IPS-18a (cell line): ENCODE measurements at regions not wholly inside any gene's neighbourhood (a gene's known extent, or its start where the extent isn't known, plus 50 kb on each side); places are given as distances from the start of the nearest gene placed in this dataset.
"Not testable (repeated sequence)": the region's sequence is repeated elsewhere in the genome, so short reads cannot be mapped to it uniquely, and the experiment has no call there.

ENCODE experiments used
- H3K27ac ChIP-seq: one replicate; pipeline ENCODE4 v1.5.1; 2013; ENCODE audit warnings: low read length
- H3K27me3 ChIP-seq: one replicate; pipeline ENCODE4 v1.6.1; 2013; ENCODE audit warnings: mild to moderate bottlenecking, low read length; ENCODE audit not compliant: control insufficient read depth, insufficient read depth
- H3K36me3 ChIP-seq: one replicate; pipeline ENCODE4 v1.6.1; 2013; ENCODE audit warnings: low read depth, low read length; ENCODE audit not compliant: control insufficient read depth
- H3K4me1 ChIP-seq: one replicate; pipeline ENCODE4 v1.6.1; 2013; ENCODE audit warnings: low read depth, low read length; ENCODE audit not compliant: control insufficient read depth
- H3K4me3 ChIP-seq: one replicate; pipeline ENCODE4 v1.5.1; 2013; ENCODE audit warnings: low read length
- H3K9ac ChIP-seq: one replicate; pipeline ENCODE4 v1.6.1; 2013; ENCODE audit warnings: mild to moderate bottlenecking, low read length, moderate library complexity
- H3K9me3 ChIP-seq: one replicate; pipeline ENCODE4 v1.6.1; 2013; ENCODE audit warnings: low read depth, low read length; ENCODE audit not compliant: control insufficient read depth

- H3K27ac ChIP-seq, H3K9me3 ChIP-seq, H3K9ac ChIP-seq, H3K36me3 ChIP-seq, H3K27me3 ChIP-seq, H3K4me3 ChIP-seq, H3K4me1 ChIP-seq: not testable (repeated sequence)
These were observed 951.0 kb upstream of the C9orf72 start for GRCh38 chr9:28524309-28524708.

GRCh38 chr9:28528049-28528448 is 954.8 kb upstream of the C9orf72 start:
- Histone ChIP-seq H3K4me1 (peaks cover 10% of the 10 kb centered on the region), H3K9me3 (no peaks in the 10 kb centered on the region), H3K36me3 (no peaks in the 10 kb centered on the region), H3K27me3 (no peaks in the 10 kb centered on the region), H3K4me3 (no peak overlapping the region), H3K9ac (no peak overlapping the region), H3K27ac (no peak overlapping the region)

- H3K9me3 ChIP-seq = no peaks in the 10 kb centered on the region
- H3K27me3 ChIP-seq = no peaks in the 10 kb centered on the region
- H3K27ac ChIP-seq = no peak overlapping the region
- H3K4me1 ChIP-seq = no peaks in the 10 kb centered on the region
- H3K4me3 ChIP-seq = no peak overlapping the region
- H3K9ac ChIP-seq = no peak overlapping the region
- H3K36me3 ChIP-seq = no peaks in the 10 kb centered on the region
These were observed 964.9 kb upstream of the C9orf72 start for GRCh38 chr9:28538132-28538531.

GRCh38 chr9:28539434-28540070 is 966.3 kb upstream of the C9orf72 start:
- Histone ChIP-seq H3K4me1 (no peaks in the 10 kb centered on the region), H3K9me3 (no peaks in the 10 kb centered on the region), H3K27ac (no peak overlapping the region), H3K27me3 (no peaks in the 10 kb centered on the region), H3K4me3 (no peak overlapping the region), H3K9ac (no peak overlapping the region), H3K36me3 (no peaks in the 10 kb centered on the region)

GRCh38 chr9:28542928-28543327 is 969.6 kb upstream of the C9orf72 start:
- no peak overlapping the region for H3K4me3 ChIP-seq
- H3K27ac ChIP-seq = no peak overlapping the region
- H3K4me1 ChIP-seq = no peaks in the 10 kb centered on the region
- no peaks in the 10 kb centered on the region for H3K27me3 ChIP-seq
- no peak overlapping the region for H3K9ac ChIP-seq
- no peaks in the 10 kb centered on the region for H3K9me3 ChIP-seq
- no peaks in the 10 kb centered on the region for H3K36me3 ChIP-seq

- H3K36me3 ChIP-seq = no peaks in the 10 kb centered on the region
- no peaks in the 10 kb centered on the region for H3K4me1 ChIP-seq
- no peaks in the 10 kb centered on the region for H3K9me3 ChIP-seq
- H3K9ac ChIP-seq = no peak overlapping the region
- no peaks in the 10 kb centered on the region for H3K27me3 ChIP-seq
- no peak overlapping the region for H3K4me3 ChIP-seq
- H3K27ac ChIP-seq = no peak overlapping the region
These were observed 974.2 kb upstream of the C9orf72 start for GRCh38 chr9:28547527-28547926.

GRCh38 chr9:28563291-28563934 is 990.1 kb upstream of the C9orf72 start:
- Histone ChIP-seq H3K4me1 (peaks cover 6% of the 10 kb centered on the region), H3K27me3 (no peaks in the 10 kb centered on the region), H3K27ac (no peak overlapping the region)

GRCh38 chr9:28583832-28584231 is 1010.6 kb upstream of the C9orf72 start:
- no peaks in the 10 kb centered on the region for H3K27me3 ChIP-seq
- H3K36me3 ChIP-seq = no peaks in the 10 kb centered on the region
- H3K9me3 ChIP-seq = peaks cover 3% of the 10 kb centered on the region
- no peak overlapping the region for H3K9ac ChIP-seq
- H3K27ac ChIP-seq = no peak overlapping the region
- H3K4me1 ChIP-seq = no peaks in the 10 kb centered on the region
- H3K4me3 ChIP-seq = no peak overlapping the region

More at GRCh38 chr9:28563291-28563934, 990.1 kb upstream of the C9orf72 start:
- no peak overlapping the region for H3K4me3 ChIP-seq
- no peaks in the 10 kb centered on the region for H3K36me3 ChIP-seq
- no peak overlapping the region for H3K9ac ChIP-seq
- no peaks in the 10 kb centered on the region for H3K9me3 ChIP-seq

- Histone ChIP-seq H3K9me3 (peaks cover 3% of the 10 kb centered on the region), H3K36me3 (no peaks in the 10 kb centered on the region)
These were observed 1011.3 kb upstream of the C9orf72 start for GRCh38 chr9:28584542-28584941.

GRCh38 chr9:28587052-28587451 is 1013.8 kb upstream of the C9orf72 start:
- Histone ChIP-seq H3K27ac (no peak overlapping the region), H3K9me3 (peaks cover 3% of the 10 kb centered on the region), H3K9ac (no peak overlapping the region), H3K36me3 (no peaks in the 10 kb centered on the region), H3K4me1 (no peaks in the 10 kb centered on the region), H3K27me3 (no peaks in the 10 kb centered on the region), H3K4me3 (no peak overlapping the region)

More at GRCh38 chr9:28584542-28584941, 1011.3 kb upstream of the C9orf72 start:
- H3K9ac ChIP-seq = no peak overlapping the region
- H3K4me3 ChIP-seq = no peak overlapping the region
- H3K27me3 ChIP-seq = no peaks in the 10 kb centered on the region
- no peaks in the 10 kb centered on the region for H3K4me1 ChIP-seq
- no peak overlapping the region for H3K27ac ChIP-seq

GRCh38 chr9:28598408-28598807 is 1025.1 kb upstream of the C9orf72 start:
- H3K4me3 ChIP-seq = no peak overlapping the region
- peaks cover 6% of the 10 kb centered on the region for H3K4me1 ChIP-seq
- H3K27me3 ChIP-seq = no peaks in the 10 kb centered on the region

GRCh38 chr9:28600226-28600625 is 1026.9 kb upstream of the C9orf72 start:
- Histone ChIP-seq H3K9ac (no peak overlapping the region), H3K9me3 (no peaks in the 10 kb centered on the region), H3K36me3 (no peaks in the 10 kb centered on the region), H3K27me3 (no peaks in the 10 kb centered on the region), H3K4me3 (no peak overlapping the region), H3K27ac (no peak overlapping the region), H3K4me1 (peaks cover 6% of the 10 kb centered on the region)

More at GRCh38 chr9:28598408-28598807, 1025.1 kb upstream of the C9orf72 start:
- H3K9me3 ChIP-seq = no peaks in the 10 kb centered on the region
- H3K9ac ChIP-seq = no peak overlapping the region
- H3K27ac ChIP-seq = no peak overlapping the region
- no peaks in the 10 kb centered on the region for H3K36me3 ChIP-seq
